GM06990 (cell line): ENCODE measurements at regions not wholly inside any gene's neighbourhood (a gene's known extent, or its start where the extent isn't known, plus 50 kb on each side); places are given as distances from the start of the nearest gene placed in this dataset.

Experiments used
- DNase-seq: peaks from one replicate; pipeline ENCODE4 v3.0.0-alpha.2; 2011; ENCODE audit not compliant: insufficient read length; ENCODE audit errors: extremely low read depth
- H3K27me3 ChIP-seq: replicated peaks from 2 replicates; pipeline ENCODE4 v1.6.0; 2011; ENCODE audit warnings: low read length; ENCODE audit not compliant: control insufficient read depth, insufficient read depth
- H3K36me3 ChIP-seq: 2 replicates; pipeline ENCODE4 v1.5.1; 2011; ENCODE audit warnings: low read length; ENCODE audit not compliant: control insufficient read depth, insufficient read depth
- H3K4me3 ChIP-seq: replicated peaks from 2 replicates; pipeline ENCODE4 v1.5.1; 2011; ENCODE audit warnings: low read depth, mild to moderate bottlenecking, control low read depth, low read length
- TF ChIP-seq, protein P1 (sequence below): IDR thresholded peaks from 2 replicates; pipeline ENCODE4 v1.5.1; 2011; ENCODE audit warnings: low read length, control low read depth, mild to moderate bottlenecking, inconsistent platforms; ENCODE audit not compliant: insufficient read depth, poor library complexity, severe bottlenecking

DNA sequence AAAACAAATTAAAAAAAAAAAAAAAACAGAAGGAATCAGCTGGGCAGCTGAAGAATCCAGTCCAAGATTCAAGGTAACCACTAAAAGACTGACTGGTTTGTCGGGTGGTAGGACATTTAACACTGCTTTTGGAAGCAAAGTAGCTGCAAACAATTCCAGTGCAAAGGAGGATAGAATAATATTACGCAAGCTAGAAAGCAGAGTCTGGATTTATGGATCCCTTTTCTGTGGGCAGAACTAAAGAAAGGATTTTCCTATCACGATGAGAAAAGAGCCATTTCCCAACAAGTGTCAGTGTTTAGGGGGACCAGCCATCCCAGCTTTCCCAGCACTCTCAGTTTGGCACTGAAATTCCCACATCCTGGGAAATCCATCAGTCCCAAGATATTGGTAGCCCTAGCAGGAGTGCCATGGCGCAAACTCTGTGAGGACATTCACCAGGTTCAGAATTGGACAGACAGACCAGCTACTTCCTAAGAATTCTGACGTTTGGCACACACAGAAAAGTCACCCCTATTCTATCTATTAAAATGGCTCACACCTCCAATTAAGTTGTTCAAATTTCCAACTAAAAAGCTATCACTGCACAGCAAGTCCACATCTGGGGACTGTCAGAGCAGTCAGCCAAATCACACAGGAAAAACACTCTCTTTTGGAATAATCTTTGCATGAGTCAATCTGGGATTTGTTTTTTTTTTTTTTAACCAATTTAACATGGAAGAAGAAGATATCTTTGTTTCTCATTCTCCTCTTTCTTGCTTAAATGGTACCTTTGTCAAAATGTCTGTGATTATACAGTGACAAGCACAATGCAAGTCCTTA is 356.8 kb upstream of the ARID1B start:
- DNase-seq = no peak
- TF ChIP-seq, protein P1, sequence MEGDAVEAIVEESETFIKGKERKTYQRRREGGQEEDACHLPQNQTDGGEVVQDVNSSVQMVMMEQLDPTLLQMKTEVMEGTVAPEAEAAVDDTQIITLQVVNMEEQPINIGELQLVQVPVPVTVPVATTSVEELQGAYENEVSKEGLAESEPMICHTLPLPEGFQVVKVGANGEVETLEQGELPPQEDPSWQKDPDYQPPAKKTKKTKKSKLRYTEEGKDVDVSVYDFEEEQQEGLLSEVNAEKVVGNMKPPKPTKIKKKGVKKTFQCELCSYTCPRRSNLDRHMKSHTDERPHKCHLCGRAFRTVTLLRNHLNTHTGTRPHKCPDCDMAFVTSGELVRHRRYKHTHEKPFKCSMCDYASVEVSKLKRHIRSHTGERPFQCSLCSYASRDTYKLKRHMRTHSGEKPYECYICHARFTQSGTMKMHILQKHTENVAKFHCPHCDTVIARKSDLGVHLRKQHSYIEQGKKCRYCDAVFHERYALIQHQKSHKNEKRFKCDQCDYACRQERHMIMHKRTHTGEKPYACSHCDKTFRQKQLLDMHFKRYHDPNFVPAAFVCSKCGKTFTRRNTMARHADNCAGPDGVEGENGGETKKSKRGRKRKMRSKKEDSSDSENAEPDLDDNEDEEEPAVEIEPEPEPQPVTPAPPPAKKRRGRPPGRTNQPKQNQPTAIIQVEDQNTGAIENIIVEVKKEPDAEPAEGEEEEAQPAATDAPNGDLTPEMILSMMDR = no peak
- Histone ChIP-seq H3K4me3 (no peak overlapping the region), H3K27me3 (no peaks in the 10 kb centered on the region; the same call in 1 of the 2 replicates), H3K36me3 (no peaks in the 10 kb centered on the region)

DNA sequence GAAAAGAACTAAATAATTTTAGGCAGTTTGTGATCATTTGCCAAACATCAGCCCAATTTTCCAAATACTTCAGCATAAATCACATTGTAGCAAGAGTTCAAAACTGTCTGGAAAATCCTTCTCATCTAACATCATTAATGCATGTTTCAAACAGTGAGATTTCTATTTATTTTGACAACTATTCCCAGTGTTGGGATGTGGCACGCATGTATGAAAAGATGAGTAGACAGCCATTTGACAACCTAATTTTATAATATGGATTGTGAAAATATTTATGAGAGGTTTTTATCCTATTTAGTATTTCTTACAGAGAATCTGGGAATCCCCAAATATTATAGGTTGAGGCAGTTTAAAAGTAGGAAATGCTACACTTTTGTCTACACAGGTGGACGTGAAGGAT is 357.6 kb upstream of the ARID1B start:
- H3K36me3 ChIP-seq = no peaks in the 10 kb centered on the region
- H3K4me3 ChIP-seq = no peak overlapping the region
- H3K27me3 ChIP-seq = no peaks in the 10 kb centered on the region; the same call in 1 of the 2 replicates
- DNase-seq = no peak
- TF ChIP-seq, protein P1 = no peak

DNA sequence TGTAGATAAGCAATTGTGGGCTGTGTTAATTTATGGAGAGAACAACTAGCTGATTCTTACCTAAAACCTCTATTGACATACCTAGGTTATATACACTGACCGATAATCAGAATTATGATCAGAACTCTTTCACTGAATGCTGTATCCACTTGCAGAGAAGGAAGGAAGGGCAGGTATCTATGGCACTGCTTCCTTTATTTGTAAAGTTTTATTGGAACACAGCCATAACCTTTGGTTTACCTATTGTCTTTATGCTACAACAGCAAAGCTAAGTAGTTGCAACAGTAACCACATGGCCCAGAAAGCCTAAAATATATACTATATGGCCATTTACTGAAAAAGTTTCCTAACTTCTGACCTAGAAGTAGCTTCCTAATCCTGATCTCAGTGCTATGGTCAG is 358.9 kb upstream of the ARID1B start:
- no peaks in the 10 kb centered on the region; the same call in 1 of the 2 replicates for H3K27me3 ChIP-seq
- no peak for DNase-seq
- TF ChIP-seq, protein P1 = no peak
- no peaks in the 10 kb centered on the region for H3K36me3 ChIP-seq
- H3K4me3 ChIP-seq = no peak overlapping the region

DNA sequence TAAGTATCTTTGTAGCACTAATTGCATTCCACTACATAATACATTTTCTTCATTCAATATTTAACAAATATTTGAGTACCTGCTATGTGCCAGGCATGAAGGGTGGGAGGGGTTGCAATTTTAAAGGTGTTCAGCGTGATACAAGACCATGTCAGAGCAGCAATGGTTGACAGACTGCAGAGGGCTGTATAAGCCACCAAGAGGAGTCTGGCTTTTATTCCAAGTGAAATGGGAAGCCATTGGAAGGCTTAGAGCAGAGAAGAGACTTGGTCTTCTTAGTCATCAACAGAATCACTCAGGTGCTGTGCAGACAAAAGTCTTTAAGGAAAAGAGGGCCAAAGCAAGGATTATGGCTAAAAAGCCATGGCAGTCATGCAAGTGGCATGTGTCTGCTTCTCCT is 360.8 kb upstream of the ARID1B start:
- Histone ChIP-seq H3K27me3 (no peaks in the 10 kb centered on the region; the same call in 1 of the 2 replicates), H3K4me3 (no peak overlapping the region), H3K36me3 (no peaks in the 10 kb centered on the region)
- TF ChIP-seq, protein P1 = no peak
- DNase-seq = no peak

DNA sequence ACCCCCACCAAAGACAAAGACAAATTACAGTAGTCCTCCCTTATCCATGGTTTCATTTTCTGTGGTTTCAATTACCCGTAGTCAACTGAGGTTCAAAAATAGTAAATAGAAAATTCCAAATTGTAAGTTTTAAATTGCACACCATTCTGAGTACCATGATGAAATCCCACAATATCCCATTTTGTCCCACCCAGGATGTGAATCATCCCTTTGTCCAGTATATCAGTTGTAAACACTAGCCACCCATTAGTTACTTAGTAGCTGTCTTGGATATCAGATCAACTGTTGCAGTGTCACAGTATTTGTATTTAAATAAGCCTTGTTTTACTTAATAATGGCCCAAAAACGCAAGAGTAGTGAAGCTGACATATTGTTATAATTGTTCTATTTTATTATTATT is 364.0 kb upstream of the ARID1B start:
- no peaks in the 10 kb centered on the region for H3K36me3 ChIP-seq
- H3K4me3 ChIP-seq = no peak overlapping the region
- DNase-seq = no peak
- H3K27me3 ChIP-seq = no peaks in the 10 kb centered on the region; the same call in 1 of the 2 replicates
- TF ChIP-seq, protein P1 = no peak
